Muscle layer of duodenum (tissue), 2 donors: ENCODE measurements at regions not wholly inside any gene's neighbourhood (a gene's known extent, or its start where the extent isn't known, plus 50 kb on each side); places are given as distances from the start of the nearest gene placed in this dataset.

Experiments
- H3K27ac ChIP-seq: one replicate; pipeline ENCODE4 v1.7.0; 2013; ENCODE audit warnings: mild to moderate bottlenecking, low read length
- H3K27me3 ChIP-seq: one replicate; pipeline ENCODE4 v1.7.0; 2013; ENCODE audit warnings: low read depth, mild to moderate bottlenecking, control low read depth, low read length
- H3K36me3 ChIP-seq, 2 donors: one replicate each; pipeline ENCODE4 v1.7.0; 2013; ENCODE audit warnings: low read length in 2 of 2, control low read depth in 1 of 2, mild to moderate bottlenecking in 1 of 2; ENCODE audit not compliant: insufficient read depth in 2 of 2, control insufficient read depth in 1 of 2
- H3K4me1 ChIP-seq, 2 donors: one replicate each; pipeline ENCODE4 v1.7.0; 2013; ENCODE audit warnings: low read length in 2 of 2, mild to moderate bottlenecking in 2 of 2, control low read depth in 1 of 2, moderate library complexity in 1 of 2; ENCODE audit not compliant: insufficient read depth in 2 of 2, control insufficient read depth in 1 of 2
- H3K4me3 ChIP-seq, 2 donors: one replicate each; pipeline ENCODE4 v1.7.0; 2013; ENCODE audit warnings: low read length in 2 of 2, low read depth in 1 of 2, mild to moderate bottlenecking in 1 of 2
- H3K9me3 ChIP-seq, 2 donors: one replicate each; pipeline ENCODE4 v1.7.0; 2013; ENCODE audit warnings: low read length in 2 of 2, control low read depth in 1 of 2, mild to moderate bottlenecking in 1 of 2; ENCODE audit not compliant: control insufficient read depth in 1 of 2
- donor health status: healthy.

DNA sequence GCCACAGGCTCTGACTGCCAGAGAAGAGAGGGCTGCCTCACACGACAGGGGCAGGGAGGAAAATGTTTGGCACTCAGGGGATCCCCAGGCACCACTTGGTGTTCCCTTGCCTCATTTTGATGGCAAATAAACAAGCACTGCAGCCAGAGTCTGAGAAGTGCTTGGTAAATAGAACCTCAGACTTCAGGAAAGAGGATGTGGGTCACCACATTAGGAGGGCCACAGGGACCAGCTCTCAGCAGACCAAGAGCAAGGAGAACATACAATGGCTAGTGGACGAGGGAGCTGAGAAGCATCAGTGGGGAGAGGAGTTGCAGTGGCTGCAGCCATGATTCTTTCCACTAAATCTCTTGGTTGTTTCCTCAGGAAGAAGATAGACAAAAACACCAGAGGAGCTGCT, 413.9 kb downstream of the GADD45G start:
- H3K4me3 ChIP-seq = no peak overlapping the region
- H3K4me1 ChIP-seq = no peaks in the 10 kb centered on the region
- H3K9me3 ChIP-seq = peaks cover 0 to 4% of the 10 kb centered on the region in 2 donors
- H3K36me3 ChIP-seq = no peaks in the 10 kb centered on the region
- no peak overlapping the region for H3K27ac ChIP-seq
- H3K27me3 ChIP-seq = no peaks in the 10 kb centered on the region

DNA sequence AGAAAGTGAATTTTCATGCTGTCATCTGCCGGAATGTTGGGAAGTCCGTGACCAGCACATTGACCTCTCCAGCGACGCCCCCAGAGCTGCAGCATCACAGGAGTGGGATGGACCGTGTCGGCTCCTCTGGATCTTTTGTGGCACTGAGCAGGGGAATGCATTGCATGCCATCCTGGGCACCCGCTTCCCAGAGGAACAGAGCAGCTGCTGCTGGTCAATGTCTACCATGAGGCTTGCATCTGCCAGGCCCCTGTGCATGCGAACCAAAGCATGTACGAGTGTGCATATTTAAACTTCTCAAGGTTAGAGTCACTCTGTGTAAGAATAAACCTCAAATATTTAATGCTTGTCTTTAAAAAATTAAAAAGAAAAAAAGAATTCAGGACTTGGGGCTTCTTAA, 414.8 kb downstream of the GADD45G start:
- Histone ChIP-seq H3K27ac (no peak overlapping the region), H3K9me3 (peaks cover 0 to 4% of the 10 kb centered on the region in 2 donors), H3K36me3 (no peaks in the 10 kb centered on the region), H3K4me3 (no peak overlapping the region), H3K4me1 (no peaks in the 10 kb centered on the region), H3K27me3 (no peaks in the 10 kb centered on the region)

DNA sequence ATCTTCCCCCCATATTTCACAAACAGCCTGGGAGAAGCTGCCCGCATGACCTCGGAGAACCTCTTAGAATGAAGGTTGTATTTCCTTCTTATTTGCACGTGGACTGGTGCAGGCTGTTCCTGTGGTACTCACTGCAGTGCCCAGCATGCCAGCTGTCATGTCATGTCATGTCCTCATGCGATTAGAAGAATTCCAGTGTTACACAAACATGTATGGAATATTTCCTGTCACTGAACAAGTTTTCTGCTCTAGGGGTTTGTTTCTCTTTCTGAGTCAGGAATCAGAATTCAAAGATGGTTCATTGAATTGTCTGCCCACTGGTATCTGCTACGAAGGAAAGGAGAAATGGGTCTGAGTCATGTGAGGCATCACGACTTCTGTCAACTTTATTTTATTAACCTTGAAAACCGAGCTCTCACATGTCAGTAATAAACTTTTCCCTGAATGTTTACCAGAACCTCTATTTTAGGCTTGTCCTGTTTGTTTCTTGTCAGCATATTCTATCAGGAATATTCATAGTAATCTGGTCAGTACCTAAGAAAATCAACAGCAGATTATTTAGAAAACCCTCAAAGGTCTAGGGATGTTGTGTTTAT, 415.6 kb downstream of the GADD45G start:
- Histone ChIP-seq H3K36me3 (no peaks in the 10 kb centered on the region), H3K27me3 (no peaks in the 10 kb centered on the region), H3K4me1 (peaks cover 0 to under 1% of the 10 kb centered on the region in 2 donors), H3K9me3 (peaks cover 0 to 4% of the 10 kb centered on the region in 2 donors), H3K4me3 (no peak overlapping the region), H3K27ac (no peak overlapping the region)

DNA sequence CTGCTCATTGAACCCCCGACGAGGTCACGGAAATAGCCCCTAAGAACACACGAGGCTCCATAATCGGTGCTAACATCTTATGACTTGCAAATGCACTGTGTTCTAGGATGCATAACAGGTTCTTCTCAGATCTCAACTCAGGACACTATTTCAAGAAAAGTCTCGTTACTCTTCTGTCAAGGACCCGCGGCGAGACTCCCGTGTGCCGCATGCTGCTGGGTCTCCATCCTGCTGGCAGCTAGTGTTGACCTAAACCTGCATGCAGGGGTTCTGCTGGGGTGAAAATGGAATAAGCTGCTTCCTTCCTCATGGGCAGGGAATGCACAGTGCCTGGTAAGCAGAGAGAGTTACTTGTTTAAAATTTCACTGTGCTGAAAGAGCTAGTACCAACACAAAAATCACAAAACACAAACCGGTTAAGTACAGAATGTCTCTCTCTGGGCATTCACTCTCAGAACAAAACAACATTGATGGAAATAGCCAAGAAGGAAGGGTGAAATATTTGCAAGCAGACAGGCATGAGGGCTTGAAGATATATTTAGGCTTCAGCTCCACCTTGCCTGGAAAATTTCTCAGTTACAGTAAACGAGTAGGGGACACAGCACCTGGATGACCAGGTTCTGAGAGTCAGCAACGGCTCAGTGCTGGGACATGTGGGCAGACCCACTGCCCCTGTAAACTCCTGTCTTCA, 416.5 kb downstream of the GADD45G start:
- Histone ChIP-seq H3K4me3 (no peak overlapping the region), H3K27ac (no peak overlapping the region), H3K27me3 (no peaks in the 10 kb centered on the region), H3K4me1 (peaks cover 0 to 6% of the 10 kb centered on the region in 2 donors), H3K9me3 (peaks cover 0 to 4% of the 10 kb centered on the region in 2 donors), H3K36me3 (no peaks in the 10 kb centered on the region)

DNA sequence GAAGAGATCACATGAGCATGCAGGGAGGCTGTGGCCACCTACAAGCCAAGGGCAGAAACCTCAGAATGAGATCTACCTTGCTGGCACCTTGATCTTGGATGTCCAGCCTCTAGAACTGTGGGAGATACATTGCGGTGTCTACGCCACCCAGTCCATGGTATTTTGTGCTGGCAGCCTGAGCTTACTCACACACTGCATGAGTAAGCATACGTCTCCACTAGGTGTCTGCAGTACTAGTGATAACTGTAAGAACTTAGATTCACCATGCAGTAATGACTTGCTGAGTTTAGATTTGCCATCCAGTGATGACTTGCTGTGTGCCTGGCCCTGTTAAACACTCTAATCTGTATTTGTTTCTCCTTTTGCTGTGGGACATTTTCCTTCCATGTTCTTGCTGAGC, 417.7 kb downstream of the GADD45G start:
- peaks cover 0 to 6% of the 10 kb centered on the region in 2 donors for H3K4me1 ChIP-seq
- H3K9me3 ChIP-seq = peaks cover 0 to 4% of the 10 kb centered on the region in 2 donors
- no peak overlapping the region for H3K27ac ChIP-seq
- H3K4me3 ChIP-seq = no peak overlapping the region
- H3K36me3 ChIP-seq = no peaks in the 10 kb centered on the region
- no peaks in the 10 kb centered on the region for H3K27me3 ChIP-seq

DNA sequence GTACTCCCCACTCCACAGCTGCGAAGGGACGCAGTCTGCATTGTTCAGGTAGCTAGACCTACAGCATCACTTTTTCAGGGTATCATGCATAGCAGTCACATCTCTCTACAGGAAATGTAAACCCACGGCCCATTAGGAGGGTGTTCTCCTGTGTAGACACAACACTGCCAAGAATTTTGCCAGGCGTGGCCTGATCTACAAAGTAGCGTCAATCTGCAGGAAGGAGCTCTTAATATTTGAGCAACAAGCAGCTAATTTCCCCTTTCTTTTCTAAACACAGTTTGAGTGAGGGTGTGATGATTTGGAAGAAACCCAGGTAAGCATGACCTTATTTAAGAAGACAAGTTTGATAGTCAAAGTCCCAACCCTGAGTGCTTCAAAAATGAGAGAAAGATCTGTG, 419.0 kb downstream of the GADD45G start:
- Histone ChIP-seq H3K27me3 (no peaks in the 10 kb centered on the region), H3K4me1 (peaks cover 0 to 6% of the 10 kb centered on the region in 2 donors), H3K36me3 (no peaks in the 10 kb centered on the region), H3K4me3 (no peak overlapping the region), H3K9me3 (peaks cover 0 to 4% of the 10 kb centered on the region in 2 donors), H3K27ac (no peak overlapping the region)

DNA sequence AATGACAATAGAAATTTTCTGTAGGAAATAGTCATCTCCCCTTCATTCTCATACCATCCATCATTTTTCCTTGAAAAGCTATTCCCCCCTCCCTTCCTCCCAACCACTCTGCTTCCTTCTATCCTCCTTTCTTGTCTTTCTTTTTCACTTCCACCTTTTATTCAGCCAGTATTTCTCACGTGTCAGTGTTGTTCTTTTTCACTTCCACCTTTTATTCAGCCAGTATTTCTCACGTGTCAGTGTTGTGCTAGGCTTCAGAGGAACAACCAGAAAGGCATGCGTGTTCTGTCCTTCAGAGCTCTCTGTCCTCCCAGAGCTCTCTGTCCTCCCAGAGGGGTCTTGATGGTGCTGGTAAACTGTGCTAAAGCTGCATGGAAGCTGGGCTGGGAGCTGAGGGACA, 419.6 kb downstream of the GADD45G start:
- no peaks in the 10 kb centered on the region for H3K36me3 ChIP-seq
- H3K9me3 ChIP-seq = peaks cover 0 to 4% of the 10 kb centered on the region in 2 donors
- no peak overlapping the region for H3K27ac ChIP-seq

DNA sequence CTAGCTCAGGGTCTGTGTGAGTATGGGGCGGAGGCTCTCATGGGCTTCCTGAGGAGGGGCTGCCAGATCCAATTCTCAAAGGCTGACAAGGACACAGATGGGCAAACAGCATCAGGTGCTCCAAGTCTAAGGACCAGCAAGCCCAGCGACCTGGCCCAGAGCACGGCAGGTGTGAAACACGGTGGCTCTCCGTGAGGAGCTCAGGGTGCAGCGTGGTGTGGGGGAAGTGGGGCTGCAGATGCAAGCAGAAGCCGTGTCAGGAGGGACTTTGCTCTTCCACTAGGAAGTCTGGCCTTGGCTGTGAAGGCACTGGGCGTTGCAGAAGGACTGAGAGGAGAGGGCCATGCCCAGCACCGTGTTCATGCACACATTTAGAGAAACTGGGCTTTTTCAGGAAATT, 420.0 kb downstream of the GADD45G start:
- Histone ChIP-seq H3K9me3 (peaks cover 0 to 4% of the 10 kb centered on the region in 2 donors), H3K27me3 (no peaks in the 10 kb centered on the region), H3K4me1 (peaks cover 0 to 6% of the 10 kb centered on the region in 2 donors), H3K4me3 (no peak overlapping the region), H3K27ac (no peak overlapping the region), H3K36me3 (no peaks in the 10 kb centered on the region)

More for the DNA sequence above, 419.6 kb downstream of the GADD45G start:
- Histone ChIP-seq H3K4me1 (peaks cover 0 to 6% of the 10 kb centered on the region in 2 donors), H3K4me3 (no peak overlapping the region), H3K27me3 (no peaks in the 10 kb centered on the region)

DNA sequence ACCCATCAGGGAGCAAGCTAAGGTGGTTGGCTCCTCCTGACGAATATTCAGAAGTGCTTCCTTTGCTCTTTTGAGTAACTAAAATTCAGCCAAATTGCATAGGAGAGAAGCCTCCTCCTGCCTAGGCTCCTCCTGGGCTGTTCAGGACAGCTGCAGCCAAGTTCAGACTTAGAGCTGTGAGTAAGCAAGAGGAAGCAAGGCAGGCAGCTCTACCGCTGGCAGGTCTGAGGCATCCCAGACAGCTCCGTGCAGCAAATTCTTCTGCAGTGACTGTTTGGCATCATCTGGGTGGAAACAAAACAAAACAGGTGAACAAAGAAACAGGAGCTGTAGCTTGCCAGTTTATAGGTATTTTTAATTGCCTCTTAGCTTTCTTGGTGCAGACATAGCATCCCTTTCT, 421.0 kb downstream of the GADD45G start:
- Histone ChIP-seq H3K27ac (no peak overlapping the region), H3K27me3 (no peaks in the 10 kb centered on the region), H3K36me3 (no peaks in the 10 kb centered on the region), H3K9me3 (peaks cover 0 to 4% of the 10 kb centered on the region in 2 donors), H3K4me1 (peaks cover 0 to 6% of the 10 kb centered on the region in 2 donors), H3K4me3 (no peak overlapping the region)

DNA sequence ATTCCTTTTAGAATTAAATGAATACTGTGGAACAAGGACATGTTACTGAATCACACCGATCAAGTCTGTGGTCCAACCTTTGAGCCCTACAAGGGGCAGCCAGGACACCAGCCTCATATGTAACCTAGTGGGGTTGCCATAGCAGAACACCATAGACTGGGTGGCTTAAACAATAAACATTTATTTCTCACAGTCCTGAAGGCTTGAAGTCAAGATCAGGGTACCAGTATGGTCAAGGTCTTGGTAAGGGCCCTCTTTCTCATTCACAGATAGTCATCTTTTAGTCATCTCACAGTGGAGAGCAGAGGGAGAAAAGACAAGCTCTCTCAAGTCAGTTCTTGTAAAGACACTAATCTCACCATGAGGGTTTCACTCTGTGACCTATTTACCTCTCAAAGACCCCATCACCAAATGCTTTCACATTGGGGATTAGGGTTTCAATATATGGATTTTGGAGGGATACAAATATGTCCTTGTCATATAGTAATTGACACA, 422.5 kb downstream of the GADD45G start:
- no peaks in the 10 kb centered on the region for H3K27me3 ChIP-seq
- H3K4me1 ChIP-seq = peaks cover 0 to 6% of the 10 kb centered on the region in 2 donors
- no peaks in the 10 kb centered on the region for H3K36me3 ChIP-seq
- no peak overlapping the region for H3K27ac ChIP-seq
- H3K4me3 ChIP-seq = no peak overlapping the region
- peaks cover 0 to 2% of the 10 kb centered on the region in 2 donors for H3K9me3 ChIP-seq

DNA sequence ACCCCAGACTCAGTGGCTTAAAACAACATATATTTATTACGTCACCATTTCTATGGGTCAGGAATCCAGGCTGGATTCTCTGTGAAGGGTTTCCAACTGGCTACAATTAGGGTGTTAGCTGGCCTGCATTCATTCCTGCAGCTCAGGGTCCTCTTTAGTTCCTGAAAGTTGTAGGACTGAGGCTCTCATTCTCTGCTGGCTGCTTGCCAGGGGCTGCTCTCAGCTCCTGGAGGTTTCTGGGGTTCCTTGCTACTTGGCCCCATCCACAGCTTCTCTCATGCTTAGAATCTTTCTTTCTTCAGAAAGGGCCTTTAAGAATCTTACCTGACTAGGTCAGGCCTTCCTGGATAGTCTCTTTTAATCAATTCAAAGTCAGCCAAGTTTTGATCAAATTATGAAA, 424.6 kb downstream of the GADD45G start:
- H3K27ac ChIP-seq = no peak overlapping the region

More for the DNA sequence above, 424.6 kb downstream of the GADD45G start:
- Histone ChIP-seq H3K9me3 (no peaks in the 10 kb centered on the region), H3K27me3 (no peaks in the 10 kb centered on the region), H3K36me3 (no peaks in the 10 kb centered on the region), H3K4me1 (peaks cover 0 to 6% of the 10 kb centered on the region in 2 donors), H3K4me3 (no peak overlapping the region)
